ENCODE measurements at regions not wholly inside any gene's neighbourhood (a gene's known extent, or its start where the extent isn't known, plus 50 kb on each side); places are given as distances from the start of the nearest gene placed in this dataset. TPM values are rescaled to one million over a fixed set of nuclear protein-coding genes. Genes with fewer than 3 reads are reported as not detected.

DNA sequence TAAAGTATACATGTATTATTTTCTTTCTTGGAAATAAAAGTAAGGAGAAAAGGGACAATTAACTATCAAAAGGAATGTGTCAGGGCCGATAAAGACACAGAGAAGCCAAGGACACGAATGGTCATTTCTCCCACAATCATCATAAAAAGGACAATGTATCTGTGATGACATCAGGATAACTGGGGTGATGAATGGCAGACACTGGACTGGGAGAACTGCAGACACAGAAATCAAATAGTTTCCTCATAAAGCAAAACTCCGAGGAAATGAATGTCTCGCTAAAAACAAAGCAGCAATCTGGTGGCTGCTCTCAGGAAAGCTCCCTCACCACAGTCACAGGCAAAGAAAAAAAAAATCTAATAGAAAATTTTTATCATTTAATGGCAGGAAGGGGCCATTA lies 69.3 kb upstream of the NPY start:
- no peaks in the 10 kb centered on the region for H3K9me3 ChIP-seq (replicated peaks; ENCODE audit: low read length)
- H3K4me3 ChIP-seq (ENCODE audit: low read length) = no peak overlapping the region
- no peaks in the 10 kb centered on the region for H3K36me3 ChIP-seq (ENCODE audit: insufficient read depth, low read length)
- H3K27me3 ChIP-seq (ENCODE audit: control insufficient read depth, insufficient read depth, low read length) = no peaks in the 10 kb centered on the region
- no peak overlapping the region for H3K9ac ChIP-seq (ENCODE audit: low read depth, low read length)
- H3K4me2 ChIP-seq (ENCODE audit: low read length) = no peak overlapping the region
- no peaks in the 10 kb centered on the region for H3K4me1 ChIP-seq (ENCODE audit: control insufficient read depth, insufficient read depth, low read length)

DNA sequence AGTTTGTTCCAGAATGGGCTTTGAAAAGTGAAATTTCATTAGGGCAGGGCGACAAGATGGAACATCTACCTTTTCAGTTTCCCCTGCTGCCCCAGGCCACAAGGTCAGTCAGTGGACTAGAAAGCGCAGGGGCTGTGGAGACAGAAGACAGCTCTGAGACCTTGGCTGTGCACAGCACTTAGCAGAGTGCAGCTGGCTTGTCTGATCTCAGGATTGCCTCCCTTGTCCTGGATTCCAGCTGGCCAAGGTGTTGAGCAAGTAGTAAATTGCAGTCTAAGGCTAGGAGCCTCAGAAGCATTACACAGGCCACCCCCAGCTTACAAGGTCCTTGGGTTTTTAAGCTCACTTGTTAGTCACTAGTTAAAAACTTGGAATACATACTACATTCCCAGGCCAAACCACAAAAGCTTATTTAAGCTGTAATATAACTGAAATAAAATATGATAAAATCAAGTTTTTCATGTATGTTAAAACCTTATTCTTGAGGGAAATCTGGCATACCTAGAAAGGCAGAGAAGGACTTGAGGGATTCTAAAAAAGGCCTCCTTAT lies 67.3 kb upstream of the NPY start:
- Histone ChIP-seq H3K9ac (ENCODE audit: low read depth, low read length) (no peak overlapping the region), H3K36me3 (ENCODE audit: insufficient read depth, low read length) (no peaks in the 10 kb centered on the region), H3K9me3 (replicated peaks; ENCODE audit: low read length) (no peaks in the 10 kb centered on the region), H3K4me1 (ENCODE audit: control insufficient read depth, insufficient read depth, low read length) (no peaks in the 10 kb centered on the region), H3K4me2 (ENCODE audit: low read length) (no peak overlapping the region), H3K27me3 (ENCODE audit: control insufficient read depth, insufficient read depth, low read length) (no peaks in the 10 kb centered on the region), H3K4me3 (ENCODE audit: low read length) (no peak overlapping the region)

DNA sequence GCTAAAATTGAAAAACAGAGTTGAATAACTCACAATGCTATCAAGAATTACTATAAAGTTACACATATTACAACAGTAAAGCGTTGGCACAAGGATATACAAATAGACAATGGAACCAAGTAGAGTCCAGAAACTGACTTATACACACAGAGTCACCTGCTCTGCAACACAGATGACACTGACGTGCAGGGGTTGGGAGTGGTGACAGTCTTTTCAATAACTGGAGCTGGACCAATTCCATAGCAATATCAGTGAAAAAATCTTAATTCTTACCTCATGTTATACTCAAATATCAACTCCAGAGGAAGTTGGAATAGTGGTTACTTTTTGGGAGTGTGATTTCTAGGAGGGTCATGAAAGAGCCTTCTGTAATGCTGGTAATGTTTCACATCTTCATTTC lies 62.5 kb upstream of the NPY start:
- Histone ChIP-seq H3K4me3 (ENCODE audit: low read length) (no peak overlapping the region), H3K9ac (ENCODE audit: low read depth, low read length) (no peak overlapping the region), H3K36me3 (ENCODE audit: insufficient read depth, low read length) (no peaks in the 10 kb centered on the region), H3K9me3 (replicated peaks; ENCODE audit: low read length) (no peaks in the 10 kb centered on the region), H3K4me2 (ENCODE audit: low read length) (no peak overlapping the region), H3K4me1 (ENCODE audit: control insufficient read depth, insufficient read depth, low read length) (no peaks in the 10 kb centered on the region), H3K27me3 (ENCODE audit: control insufficient read depth, insufficient read depth, low read length) (no peaks in the 10 kb centered on the region)

DNA sequence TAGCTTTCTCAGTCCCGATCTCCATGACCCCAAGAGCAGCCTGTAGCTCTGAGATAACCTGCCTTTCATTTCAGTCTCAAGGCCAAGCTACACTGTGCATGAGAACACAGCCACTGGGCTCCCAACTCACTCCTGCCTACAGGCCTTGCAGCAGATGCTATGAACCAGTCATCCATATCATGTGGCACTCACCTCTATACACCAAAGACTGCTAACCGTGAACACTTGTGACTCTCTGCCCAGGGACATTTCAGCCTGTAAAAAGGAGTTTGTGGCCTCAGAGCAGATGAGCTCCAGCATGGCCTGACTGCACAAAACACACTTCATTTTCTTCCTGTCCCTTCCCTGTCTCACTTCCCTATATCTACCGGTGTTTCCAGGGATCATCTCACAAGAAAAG lies 56.9 kb upstream of the NPY start:
- Histone ChIP-seq H3K4me3 (ENCODE audit: low read length) (no peak overlapping the region), H3K4me1 (ENCODE audit: control insufficient read depth, insufficient read depth, low read length) (no peaks in the 10 kb centered on the region), H3K4me2 (ENCODE audit: low read length) (no peak overlapping the region), H3K27me3 (ENCODE audit: control insufficient read depth, insufficient read depth, low read length) (peaks cover 2% of the 10 kb centered on the region), H3K9me3 (replicated peaks; ENCODE audit: low read length) (no peaks in the 10 kb centered on the region), H3K9ac (ENCODE audit: low read depth, low read length) (no peak overlapping the region), H3K36me3 (ENCODE audit: insufficient read depth, low read length) (no peaks in the 10 kb centered on the region)

DNA sequence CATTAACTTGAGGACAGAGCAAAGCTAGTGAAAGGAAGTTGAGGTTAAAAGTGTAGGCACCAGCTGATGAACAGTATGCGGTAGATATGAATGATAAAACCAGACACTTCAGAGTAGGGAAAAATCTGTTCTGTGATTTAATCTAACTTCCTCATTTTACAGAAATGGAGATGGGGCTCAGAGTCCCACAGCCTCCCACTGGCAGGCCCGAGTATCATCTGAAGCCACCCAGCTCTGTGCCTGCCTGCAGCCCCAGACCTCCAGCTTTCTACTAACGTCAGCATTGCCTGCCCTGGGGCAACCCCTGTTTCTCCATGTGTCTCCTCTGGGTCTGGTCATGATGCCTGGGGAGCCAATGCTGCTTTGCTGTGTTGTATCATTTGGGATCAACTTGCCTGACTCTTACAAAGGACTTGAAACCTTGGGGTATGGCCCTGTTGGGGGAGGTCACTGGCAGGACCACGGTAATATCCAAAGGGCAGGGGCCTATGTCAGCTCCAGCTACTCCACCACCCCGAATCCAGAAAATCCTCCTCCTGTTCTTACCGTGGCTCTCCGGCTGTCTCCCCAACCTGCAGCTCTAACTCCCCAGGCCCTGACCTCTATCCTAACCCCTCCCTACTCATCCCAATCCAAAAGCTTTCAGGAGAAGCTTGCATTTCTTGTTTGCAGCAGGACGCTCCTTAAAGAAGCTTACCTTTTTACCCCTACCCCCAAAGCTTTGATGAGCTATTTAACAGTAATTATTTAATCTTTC lies 56.2 kb upstream of the NPY start:
- Histone ChIP-seq H3K4me1 (ENCODE audit: control insufficient read depth, insufficient read depth, low read length) (no peaks in the 10 kb centered on the region), H3K9me3 (replicated peaks; ENCODE audit: low read length) (no peaks in the 10 kb centered on the region), H3K9ac (ENCODE audit: low read depth, low read length) (no peak overlapping the region), H3K4me3 (ENCODE audit: low read length) (no peak overlapping the region), H3K4me2 (ENCODE audit: low read length) (no peak overlapping the region), H3K36me3 (ENCODE audit: insufficient read depth, low read length) (no peaks in the 10 kb centered on the region), H3K27me3 (ENCODE audit: control insufficient read depth, insufficient read depth, low read length) (peaks cover 2% of the 10 kb centered on the region)

DNA sequence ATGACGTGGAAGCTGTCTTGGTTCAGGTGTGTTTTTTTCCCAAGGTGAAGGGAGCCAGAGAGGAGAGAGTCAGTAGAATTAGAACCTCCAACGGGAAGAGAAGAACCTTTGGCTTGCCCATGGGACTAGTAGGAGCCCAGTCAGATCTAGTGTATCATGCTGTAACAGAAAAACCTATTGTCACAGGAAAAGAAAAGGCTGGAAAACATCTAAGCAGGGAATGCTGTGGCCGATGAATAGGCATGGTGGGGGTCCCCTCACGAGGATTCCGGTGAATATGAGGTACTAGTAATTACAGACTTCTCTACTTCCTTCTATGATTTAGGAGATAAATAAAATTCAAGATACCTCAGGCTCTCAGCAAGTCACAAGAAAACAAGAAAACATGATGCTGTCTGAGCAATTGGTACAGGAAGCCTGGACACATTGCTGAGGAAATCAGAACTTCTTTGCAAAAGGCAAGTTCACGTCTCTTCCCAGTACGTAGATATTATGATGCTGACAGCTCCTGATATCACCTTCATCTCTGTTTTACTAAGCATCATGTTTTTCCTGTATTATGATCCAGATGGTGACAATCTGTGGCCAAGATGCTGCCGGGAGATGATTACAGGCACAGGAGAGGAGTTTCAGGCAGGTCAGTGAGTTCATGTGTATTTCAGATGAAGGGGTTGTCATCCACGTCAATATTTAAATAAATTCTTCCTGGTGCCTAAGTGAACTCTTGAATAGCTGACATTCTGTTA lies 54.3 kb upstream of the NPY start:
- H3K4me1 ChIP-seq (ENCODE audit: control insufficient read depth, insufficient read depth, low read length) = no peaks in the 10 kb centered on the region
- no peaks in the 10 kb centered on the region for H3K9me3 ChIP-seq (replicated peaks; ENCODE audit: low read length)
- no peaks in the 10 kb centered on the region for H3K36me3 ChIP-seq (ENCODE audit: insufficient read depth, low read length)
- peaks cover 2% of the 10 kb centered on the region for H3K27me3 ChIP-seq (ENCODE audit: control insufficient read depth, insufficient read depth, low read length)
- H3K4me3 ChIP-seq (ENCODE audit: low read length) = no peak overlapping the region
- H3K9ac ChIP-seq (ENCODE audit: low read depth, low read length) = no peak overlapping the region
- no peak overlapping the region for H3K4me2 ChIP-seq (ENCODE audit: low read length)

DNA sequence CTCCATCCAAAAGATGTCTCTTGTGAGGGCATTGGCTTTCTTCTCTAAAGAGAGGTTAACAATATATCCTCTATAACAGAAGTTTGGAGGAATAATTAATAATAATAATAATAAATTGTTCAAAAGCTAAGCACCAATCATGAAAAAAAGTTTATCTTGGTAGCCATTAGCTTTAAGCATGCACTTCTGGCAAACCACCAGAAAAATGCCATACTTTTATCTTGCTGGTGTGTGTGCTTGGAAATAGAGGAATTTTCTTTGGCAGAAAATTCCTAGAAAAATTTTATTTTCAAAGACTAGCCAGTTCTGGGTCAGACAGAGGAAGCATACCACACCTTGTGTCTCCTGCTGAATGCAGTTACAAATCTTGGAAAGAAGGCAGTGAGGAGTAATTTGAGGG lies 52.5 kb upstream of the NPY start:
- Histone ChIP-seq H3K4me2 (ENCODE audit: low read length) (no peak overlapping the region), H3K36me3 (ENCODE audit: insufficient read depth, low read length) (no peaks in the 10 kb centered on the region), H3K27me3 (ENCODE audit: control insufficient read depth, insufficient read depth, low read length) (peaks cover 2% of the 10 kb centered on the region), H3K9ac (ENCODE audit: low read depth, low read length) (no peak overlapping the region), H3K4me3 (ENCODE audit: low read length) (no peak overlapping the region), H3K4me1 (ENCODE audit: control insufficient read depth, insufficient read depth, low read length) (no peaks in the 10 kb centered on the region), H3K9me3 (replicated peaks; ENCODE audit: low read length) (no peaks in the 10 kb centered on the region)

DNA sequence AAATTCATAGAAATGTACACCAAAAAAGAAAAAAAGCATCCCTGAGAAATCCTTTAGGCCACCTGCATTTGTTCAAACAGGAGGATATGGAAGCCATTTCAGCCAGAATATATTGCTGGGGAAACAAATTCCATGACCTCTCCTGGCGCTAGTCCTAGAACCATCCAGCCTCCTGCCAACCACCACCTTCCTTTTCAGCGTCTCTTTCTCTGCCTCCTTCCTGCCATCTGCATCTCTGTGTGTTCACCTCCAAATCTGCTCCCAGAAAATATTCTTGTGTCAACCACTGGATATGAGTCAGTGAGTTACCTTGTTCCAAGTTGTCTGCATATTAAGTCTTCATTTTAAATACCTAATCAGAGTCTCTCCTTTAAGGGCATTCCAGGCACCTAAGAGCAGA lies 50.6 kb upstream of the NPY start:
- H3K36me3 ChIP-seq (ENCODE audit: insufficient read depth, low read length) = no peaks in the 10 kb centered on the region

More for the DNA sequence above, 50.6 kb upstream of the NPY start:
- Histone ChIP-seq H3K4me3 (ENCODE audit: low read length) (no peak overlapping the region), H3K4me1 (ENCODE audit: control insufficient read depth, insufficient read depth, low read length) (no peaks in the 10 kb centered on the region), H3K9ac (ENCODE audit: low read depth, low read length) (no peak overlapping the region), H3K9me3 (replicated peaks; ENCODE audit: low read length) (no peaks in the 10 kb centered on the region), H3K4me2 (ENCODE audit: low read length) (no peak overlapping the region), H3K27me3 (ENCODE audit: control insufficient read depth, insufficient read depth, low read length) (peaks cover 2% of the 10 kb centered on the region)

Small RNAs in the stretch of these regions (small RNA-seq; reads per million reads assigned to genes)
- not detected for gene RNA5SP228

All from skeletal muscle satellite cell (primary cell).